ENCODE measurements at regions not wholly inside any gene's neighbourhood (a gene's known extent, or its start where the extent isn't known, plus 50 kb on each side); places are given as distances from the start of the nearest gene placed in this dataset.

GRCh38 chr15:46413799-46414198 lies 779.0 kb downstream of the SQOR start:
- TF ChIP-seq CTCF (IDR thresholded peaks at IDR 0.05; ENCODE audit: unreplicated experiment): no peak
- no peak for DNase-seq (ENCODE audit: low spot score, unreplicated experiment)
- H3K9me3 Mint-ChIP-seq (ENCODE audit: low read depth): no peaks in the 10 kb centered on the region
- H3K27me3 Mint-ChIP-seq: no peaks in the 10 kb centered on the region
- H3K27ac Mint-ChIP-seq: no peak overlapping the region
- H3K36me3 Mint-ChIP-seq (ENCODE audit: insufficient read depth): no peaks in the 10 kb centered on the region
- no peak overlapping the region for H3K4me3 Mint-ChIP-seq (ENCODE audit: low read depth)
- H3K4me1 Mint-ChIP-seq (ENCODE audit: low read depth): peaks cover 5% of the 10 kb centered on the region

DNA sequence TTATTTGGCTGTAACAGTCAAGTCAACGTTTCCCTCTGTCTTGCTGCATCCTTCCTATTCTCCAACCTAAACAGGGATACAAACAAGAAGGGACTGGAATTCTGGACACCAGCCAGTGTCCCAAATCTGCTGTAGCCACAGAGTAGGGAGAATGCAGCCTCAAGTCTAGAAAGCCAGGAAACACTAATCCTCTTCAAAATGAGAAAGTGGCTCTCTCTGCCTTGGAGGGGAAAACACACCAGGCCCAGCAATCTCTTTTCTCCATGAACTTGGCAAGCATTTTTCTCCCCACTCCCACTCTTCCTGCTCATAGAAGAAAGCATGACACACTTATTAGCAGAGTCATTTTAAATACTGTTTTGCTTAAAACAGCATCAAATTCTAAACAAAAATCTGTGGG lies 781.7 kb downstream of the SQOR start:
- TF ChIP-seq CTCF (IDR thresholded peaks at IDR 0.05; ENCODE audit: unreplicated experiment): no peak
- Mint-ChIP-seq H3K4me3 (ENCODE audit: low read depth) (no peak overlapping the region), H3K36me3 (ENCODE audit: insufficient read depth) (no peaks in the 10 kb centered on the region), H3K9me3 (ENCODE audit: low read depth) (no peaks in the 10 kb centered on the region), H3K27ac (no peak overlapping the region), H3K27me3 (no peaks in the 10 kb centered on the region), H3K4me1 (ENCODE audit: low read depth) (no peaks in the 10 kb centered on the region)
- no peak for DNase-seq (ENCODE audit: low spot score, unreplicated experiment)

- Mint-ChIP-seq H3K27ac (no peak overlapping the region), H3K4me3 (ENCODE audit: low read depth) (no peak overlapping the region)
Observed at GRCh38 chr15:46420990-46421389, 786.2 kb downstream of the SQOR start.

DNA sequence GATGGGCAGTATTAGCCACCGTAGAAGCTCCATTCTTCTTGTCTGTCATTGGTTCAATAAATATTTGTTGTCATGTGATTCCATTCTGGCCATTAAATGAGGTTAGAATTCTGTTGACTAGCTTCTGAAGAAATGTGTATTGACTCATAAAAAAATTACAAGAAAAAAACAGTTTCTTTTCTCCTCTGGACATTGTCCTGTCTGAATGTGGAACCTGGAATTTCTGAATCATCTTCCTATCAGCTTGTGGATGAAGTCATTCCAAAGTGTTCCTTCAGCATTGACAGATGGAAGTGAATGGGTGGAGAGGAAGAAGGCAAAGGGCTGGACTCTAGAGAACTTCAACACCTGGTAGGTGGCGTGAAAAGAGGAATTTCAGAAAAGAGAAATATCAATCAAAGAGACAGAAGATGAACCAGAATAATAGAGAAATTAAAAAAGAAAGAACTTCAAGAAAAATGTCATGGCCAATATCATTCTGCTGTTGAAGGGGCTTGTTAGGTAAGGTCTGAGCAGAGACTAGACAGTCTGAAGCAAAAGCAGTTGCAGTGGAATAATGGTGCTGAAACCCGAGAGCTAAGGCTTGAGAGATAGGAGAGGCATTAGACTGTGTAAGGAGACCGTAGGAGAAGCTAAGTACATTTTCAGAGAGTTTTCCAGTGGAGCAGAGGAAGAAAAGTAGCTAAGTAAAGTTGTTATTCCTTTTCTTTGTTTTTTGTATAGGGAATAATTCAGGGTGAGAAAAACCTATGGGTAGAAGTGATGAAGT lies 806.6 kb downstream of the SQOR start:
- no peak for TF ChIP-seq CTCF (IDR thresholded peaks at IDR 0.05; ENCODE audit: unreplicated experiment)
- Mint-ChIP-seq H3K36me3 (ENCODE audit: insufficient read depth) (no peaks in the 10 kb centered on the region), H3K27ac (no peak overlapping the region), H3K9me3 (ENCODE audit: low read depth) (peaks cover 7% of the 10 kb centered on the region), H3K27me3 (no peaks in the 10 kb centered on the region), H3K4me3 (ENCODE audit: low read depth) (no peak overlapping the region), H3K4me1 (ENCODE audit: low read depth) (peaks cover 2% of the 10 kb centered on the region)
- DNase-seq (ENCODE audit: low spot score, unreplicated experiment): no peak

More at GRCh38 chr15:46420990-46421389, 786.2 kb downstream of the SQOR start:
- H3K4me1 Mint-ChIP-seq (ENCODE audit: low read depth): no peaks in the 10 kb centered on the region
- H3K36me3 Mint-ChIP-seq (ENCODE audit: insufficient read depth): no peaks in the 10 kb centered on the region
- no peaks in the 10 kb centered on the region for H3K27me3 Mint-ChIP-seq
- TF ChIP-seq CTCF (IDR thresholded peaks at IDR 0.05; ENCODE audit: unreplicated experiment): no peak
- no peak for DNase-seq (ENCODE audit: low spot score, unreplicated experiment)
- H3K9me3 Mint-ChIP-seq (ENCODE audit: low read depth): peaks cover 1% of the 10 kb centered on the region

DNA sequence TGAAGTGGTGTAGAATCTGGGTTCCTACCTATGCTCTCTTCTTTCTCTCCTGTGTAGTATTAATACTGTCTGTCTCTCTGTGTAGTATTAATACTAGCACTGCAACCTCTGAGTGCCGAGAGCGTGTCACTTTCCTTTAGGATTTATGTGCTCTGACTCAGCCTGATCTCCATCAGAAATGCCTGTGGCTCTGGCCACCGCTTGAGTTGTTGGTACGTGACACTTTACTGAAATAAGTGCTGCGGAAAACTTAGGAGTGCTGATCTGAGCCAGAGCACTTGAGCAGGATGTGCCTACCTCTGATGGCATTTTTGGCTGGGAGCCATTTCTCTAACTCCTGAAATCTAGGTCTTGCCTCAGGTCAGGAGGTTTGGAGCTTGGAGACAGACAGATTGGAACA lies 807.4 kb downstream of the SQOR start:
- Mint-ChIP-seq H3K27me3 (no peaks in the 10 kb centered on the region), H3K36me3 (ENCODE audit: insufficient read depth) (no peaks in the 10 kb centered on the region), H3K9me3 (ENCODE audit: low read depth) (peaks cover 7% of the 10 kb centered on the region), H3K4me3 (ENCODE audit: low read depth) (no peak overlapping the region), H3K27ac (no peak overlapping the region), H3K4me1 (ENCODE audit: low read depth) (peaks cover 2% of the 10 kb centered on the region)
- TF ChIP-seq CTCF (IDR thresholded peaks at IDR 0.05; ENCODE audit: unreplicated experiment): no peak
- no peak for DNase-seq (ENCODE audit: low spot score, unreplicated experiment)

Measured in progenitor cell of endocrine pancreas (in vitro differentiated cells).